ENCODE measurements at regions not wholly inside any gene's neighbourhood (a gene's known extent, or its start where the extent isn't known, plus 50 kb on each side); places are given as distances from the start of the nearest gene placed in this dataset.
"Not testable (repeated sequence)": the region's sequence is repeated elsewhere in the genome, so short reads cannot be mapped to it uniquely, and the experiment has no call there.

- no peak for DNase-seq
These were observed 266.3 kb downstream of the SEC61B start for GRCh38 chr9:99488131-99489059.

- DNase-seq, result no peak
These were observed 267.0 kb downstream of the SEC61B start for GRCh38 chr9:99489060-99489413.

- no peak for DNase-seq
These were observed 268.6 kb downstream of the SEC61B start for GRCh38 chr9:99490729-99491128.

DNA sequence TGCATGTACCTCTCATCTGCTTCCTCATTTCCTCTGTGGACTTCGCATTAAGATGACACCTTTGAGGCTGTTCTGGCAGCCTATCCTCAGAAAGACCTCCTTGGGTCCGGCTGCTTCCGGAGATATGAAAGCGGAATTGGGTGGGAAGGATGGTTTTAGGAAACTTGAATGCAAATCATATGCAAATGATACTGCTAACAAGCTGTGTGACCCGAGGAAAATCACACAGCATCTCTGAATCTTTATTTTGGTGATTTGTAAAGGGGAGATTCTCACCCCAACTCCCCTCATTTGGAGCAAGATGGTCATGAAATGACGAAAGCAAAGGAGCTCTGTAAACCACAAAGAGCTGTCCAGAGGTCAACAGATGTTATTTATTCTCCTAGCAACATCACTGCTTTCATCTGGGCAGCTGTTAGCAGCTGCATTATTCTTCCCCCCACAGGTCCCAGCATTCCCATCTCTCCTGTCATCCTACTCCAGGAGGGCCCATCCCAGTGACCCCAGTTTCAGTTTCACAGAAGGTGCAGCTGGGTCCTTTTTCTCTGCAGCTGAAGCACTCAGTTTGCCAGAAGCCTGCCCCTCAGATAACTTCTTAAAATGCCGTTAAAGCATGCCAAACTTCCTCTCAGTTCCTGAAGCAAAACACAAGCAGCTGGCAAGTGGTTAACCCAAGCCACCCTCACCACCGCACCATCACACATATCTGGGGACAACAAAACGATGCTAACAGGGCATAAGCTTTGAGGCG lies 269.5 kb downstream of the SEC61B start:
- no peak for DNase-seq

GRCh38 chr9:99497641-99498040 lies 275.6 kb downstream of the SEC61B start:
- DNase-seq, result no peak

DNA sequence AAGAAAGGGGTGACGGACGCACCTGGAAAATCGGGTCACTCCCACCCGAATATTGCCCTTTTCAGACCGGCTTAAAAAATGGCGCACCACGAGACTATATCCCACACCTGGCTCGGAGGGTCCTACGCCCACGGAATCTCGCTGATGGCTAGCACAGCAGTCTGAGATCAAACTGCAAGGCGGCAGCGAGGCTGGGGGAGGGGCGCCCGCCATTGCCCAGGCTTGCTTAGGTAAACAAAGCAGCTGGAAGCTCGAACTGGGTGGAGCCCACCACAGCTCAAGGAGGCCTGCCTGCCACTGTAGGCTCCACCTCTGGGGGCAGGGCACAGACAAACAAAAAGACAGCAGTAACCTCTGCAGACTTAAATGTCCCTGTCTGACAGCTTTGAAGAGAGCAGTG lies 276.9 kb downstream of the SEC61B start:
- not testable (repeated sequence) for DNase-seq

- no peak for DNase-seq
These were observed 283.9 kb downstream of the SEC61B start for GRCh38 chr9:99505936-99506335.

GRCh38 chr9:99506747-99507348 lies 284.8 kb downstream of the SEC61B start:
- DNase-seq, result no peak

- DNase-seq, result no peak
These were observed 287.1 kb downstream of the SEC61B start for GRCh38 chr9:99509065-99509745.

- DNase-seq, result no peak
These were observed 287.9 kb downstream of the SEC61B start for GRCh38 chr9:99509900-99510535.

GRCh38 chr9:99511723-99512122 lies 289.6 kb downstream of the SEC61B start:
- no peak for DNase-seq

- DNase-seq, result no peak
These were observed 291.5 kb downstream of the SEC61B start for GRCh38 chr9:99513441-99514112.

DNA sequence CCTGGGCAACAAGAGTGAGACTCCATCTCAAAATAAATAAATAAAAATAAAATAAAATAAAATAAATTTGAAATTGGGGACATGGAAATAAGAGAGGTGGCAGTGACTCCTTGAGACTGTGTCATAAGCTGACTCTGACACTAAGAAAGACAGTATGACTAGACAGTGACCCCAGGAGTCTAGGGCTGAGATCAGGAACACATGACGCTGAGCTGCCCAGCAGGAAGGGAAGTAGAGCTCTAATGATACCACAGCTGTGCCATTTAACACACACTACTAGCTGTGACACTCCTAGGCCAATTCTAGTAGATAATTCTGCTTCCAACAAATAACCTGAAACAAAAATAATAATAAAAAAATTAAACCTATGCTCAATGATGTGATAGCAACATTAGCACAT lies 293.0 kb downstream of the SEC61B start:
- DNase-seq, result no peak

DNA sequence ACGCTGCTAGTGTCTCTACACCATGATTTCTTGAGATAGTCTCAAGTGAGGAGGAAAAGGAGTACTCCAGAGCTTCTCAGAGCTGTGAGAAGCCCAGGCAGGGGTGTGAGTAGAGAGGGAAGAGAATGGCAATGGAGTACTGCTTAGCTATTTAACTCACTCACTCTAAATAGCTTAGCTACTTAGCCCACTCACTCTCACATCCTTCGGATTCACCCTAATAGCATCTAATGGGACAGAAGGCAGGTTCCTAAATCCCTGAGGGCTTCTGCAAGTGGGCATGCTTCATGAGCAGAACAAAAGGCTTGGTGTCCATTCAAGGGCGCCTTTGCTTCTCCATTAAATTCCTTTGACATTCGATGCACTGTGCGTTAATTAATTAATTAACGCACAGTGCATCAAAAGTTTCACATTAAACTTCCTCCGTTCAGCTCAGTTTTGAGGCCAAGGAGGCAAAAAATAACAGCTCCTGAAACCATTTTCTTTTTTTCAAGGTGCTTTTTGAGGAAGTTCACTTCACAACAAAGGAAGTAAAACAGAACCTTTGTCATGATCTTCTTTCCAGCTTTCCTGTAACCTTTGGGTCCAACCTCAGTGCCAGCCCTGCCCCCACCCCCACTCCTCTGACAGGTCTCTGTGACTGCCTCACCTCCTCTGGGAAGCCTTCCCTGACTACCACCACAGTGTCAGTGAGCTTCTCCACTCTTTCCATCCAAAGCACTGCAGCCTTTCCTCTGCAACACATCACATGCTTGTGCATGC lies 294.0 kb downstream of the SEC61B start:
- no peak for DNase-seq

GRCh38 chr9:99516657-99517049 lies 294.6 kb downstream of the SEC61B start:
- DNase-seq, result no peak

- no peak for DNase-seq
These were observed 297.8 kb upstream of the NR4A3 start for GRCh38 chr9:99523838-99524237.

GRCh38 chr9:99531313-99531712 lies 290.4 kb upstream of the NR4A3 start:
- no peak for DNase-seq

DNA sequence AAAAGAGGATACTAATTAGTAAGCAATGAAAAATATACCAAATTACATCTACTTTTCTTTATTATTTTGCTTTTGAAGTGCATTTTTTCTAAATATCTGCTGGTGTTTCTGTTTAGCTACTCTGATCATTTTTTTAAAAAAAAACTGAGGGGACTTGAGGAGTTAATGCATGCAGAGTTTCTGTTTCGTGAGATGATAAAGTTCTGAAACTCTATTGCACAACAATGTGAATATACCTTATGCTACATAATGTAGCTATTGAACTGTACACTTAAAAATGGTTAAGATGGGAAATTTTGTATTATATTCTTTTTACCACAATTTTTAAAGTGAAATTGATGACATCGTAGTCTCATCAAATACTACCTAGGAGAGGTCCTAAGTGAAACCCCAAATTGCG lies 288.3 kb upstream of the NR4A3 start:
- no peak for DNase-seq

DNA sequence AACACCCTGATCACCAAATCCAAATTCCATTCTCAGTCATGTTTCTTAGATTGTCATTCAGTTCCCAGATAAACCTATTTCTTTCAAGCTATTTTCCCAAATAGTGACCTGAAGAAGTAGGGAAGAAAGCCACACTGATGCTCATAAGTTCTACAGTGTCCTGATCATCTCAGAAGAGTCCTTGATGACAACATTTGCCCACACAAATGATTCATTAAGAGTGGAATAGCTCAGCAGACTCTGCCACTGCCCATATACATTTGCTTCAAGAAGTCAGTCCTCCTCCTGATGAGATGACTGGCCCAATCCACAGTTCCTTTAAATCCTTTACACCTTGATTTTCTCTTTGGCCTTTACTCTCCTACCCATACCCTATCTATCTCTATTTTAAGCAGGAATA lies 283.7 kb upstream of the NR4A3 start:
- DNase-seq, result no peak

DNA sequence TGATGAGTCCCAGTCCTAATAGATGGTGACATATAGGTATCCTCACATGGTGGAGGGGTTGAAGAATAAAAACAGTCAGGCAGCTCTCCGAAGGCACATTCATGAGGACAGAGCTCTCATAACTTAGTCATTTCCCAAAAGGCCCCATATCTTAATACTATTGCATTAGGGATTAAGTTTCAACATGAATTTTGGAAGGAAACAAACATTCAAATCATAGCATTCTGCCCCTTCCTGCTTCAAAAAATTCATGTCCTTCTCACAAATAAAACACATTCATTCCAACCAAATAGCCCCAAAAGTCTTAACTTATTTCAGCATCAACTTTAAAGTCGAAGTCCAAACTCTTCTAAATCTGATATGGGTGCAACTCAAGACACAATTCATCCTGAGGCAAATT lies 277.2 kb upstream of the NR4A3 start:
- DNase-seq, result no peak

- no peak for DNase-seq
These were observed 272.2 kb upstream of the NR4A3 start for GRCh38 chr9:99549441-99549840.

Data from stimulated activated CD4-positive, alpha-beta T cell treated with anti-CD3 and anti-CD28 coated beads, Interleukin-4, amount 100 ng/mL, for 24 hours (primary cell).